ENCODE measurements at regions not wholly inside any gene's neighbourhood (a gene's known extent, or its start where the extent isn't known, plus 50 kb on each side); places are given as distances from the start of the nearest gene placed in this dataset.

DNA sequence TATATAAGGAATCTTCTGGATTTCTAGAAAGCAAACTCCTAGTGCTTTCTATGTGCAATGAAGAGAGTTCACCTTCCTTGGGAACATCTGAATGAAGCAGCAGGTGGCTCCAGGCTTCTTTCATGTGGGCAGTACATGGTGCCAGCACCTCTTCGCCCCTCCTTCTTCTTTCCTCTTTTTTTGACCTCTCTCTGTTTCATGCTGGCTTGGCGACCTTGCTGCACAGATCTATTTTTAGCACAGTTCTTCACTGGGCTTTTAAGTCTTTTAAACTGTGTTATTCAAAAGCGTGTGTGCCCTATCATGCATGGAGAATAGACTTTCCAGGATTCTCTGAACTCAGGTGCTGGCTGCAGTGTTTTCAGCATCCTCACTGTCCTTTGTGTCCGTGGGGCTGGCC is 400.3 kb upstream of the PRKCQ start:
- DNase-seq (ENCODE audit: low spot score) = no peak

DNA sequence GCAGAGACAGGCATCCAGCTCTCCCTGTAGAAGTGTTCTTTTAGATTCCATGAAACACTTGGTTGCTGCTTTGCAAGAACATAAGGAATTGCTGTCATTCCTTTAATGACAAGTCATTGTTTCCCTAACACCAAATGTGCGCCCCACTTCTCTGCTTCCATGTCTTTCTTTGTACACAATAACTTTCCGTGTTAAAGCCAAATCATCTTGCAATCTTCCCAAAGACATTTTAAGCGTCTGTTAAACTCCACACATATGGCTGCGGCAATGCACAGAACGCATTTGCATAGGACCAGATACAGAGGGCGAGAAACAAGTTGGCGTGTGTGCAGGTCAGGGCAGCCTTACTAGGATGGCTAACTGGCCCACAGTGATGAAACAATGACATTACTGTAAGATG is 399.3 kb upstream of the PRKCQ start:
- no peak for DNase-seq (ENCODE audit: low spot score)

DNA sequence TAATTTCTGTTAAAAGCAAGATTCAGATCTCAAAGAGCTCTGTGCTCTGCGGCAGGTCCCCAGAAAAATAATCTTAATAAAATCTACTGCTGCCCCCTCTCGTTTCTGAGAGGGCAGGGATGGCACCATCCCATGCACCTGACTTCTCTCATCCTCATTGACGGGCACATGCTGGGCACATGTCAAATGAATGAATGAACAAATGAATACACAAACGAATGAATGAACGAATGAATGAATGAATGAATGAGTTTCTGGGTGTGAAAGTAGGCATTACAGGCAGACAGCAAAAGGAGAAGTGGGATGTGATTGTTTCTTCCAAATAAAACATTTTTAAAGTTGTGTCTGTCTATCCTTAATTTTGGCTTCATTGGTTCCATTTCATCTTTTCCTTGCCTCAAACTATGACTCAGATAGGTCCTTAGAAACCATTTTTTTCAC is 398.1 kb upstream of the PRKCQ start:
- no peak for DNase-seq (ENCODE audit: low spot score)

DNA sequence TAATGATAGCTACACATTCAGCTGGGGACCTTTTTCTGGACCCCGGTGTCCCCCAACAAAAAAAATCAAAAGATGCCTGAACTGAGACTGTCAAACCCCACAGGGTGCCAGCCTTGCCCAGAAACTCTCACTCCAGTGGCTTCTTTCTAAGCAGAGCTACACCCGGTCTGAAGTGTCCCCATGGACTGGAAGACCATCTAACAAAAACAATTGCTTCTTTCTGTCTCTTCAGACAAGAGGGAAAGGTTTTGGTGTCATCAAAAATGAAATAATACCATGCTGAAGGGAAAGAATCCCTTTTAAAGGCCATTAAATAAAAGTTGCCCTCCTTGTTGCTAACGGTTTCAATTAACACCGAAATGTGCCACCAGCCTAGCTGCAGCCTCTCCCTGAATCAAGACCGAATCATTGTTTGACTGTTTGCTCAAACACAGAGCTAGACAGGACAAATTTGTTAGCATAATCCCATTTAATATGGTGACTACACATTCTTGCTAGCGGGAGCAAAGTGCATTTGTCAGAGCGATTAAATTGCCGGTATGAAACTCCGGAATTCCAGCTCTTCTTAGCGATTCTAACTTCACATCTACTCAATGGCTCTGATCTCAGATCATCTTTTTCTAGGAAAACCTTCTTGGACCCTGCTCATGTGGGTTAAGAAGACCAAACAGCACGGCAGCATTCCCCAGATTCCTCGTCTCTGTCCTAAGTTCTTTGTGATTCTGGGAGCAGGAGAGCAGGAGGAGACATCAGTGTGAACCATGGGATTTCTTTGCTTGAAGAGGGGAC is 397.5 kb upstream of the PRKCQ start:
- no peak for DNase-seq (ENCODE audit: low spot score)

DNA sequence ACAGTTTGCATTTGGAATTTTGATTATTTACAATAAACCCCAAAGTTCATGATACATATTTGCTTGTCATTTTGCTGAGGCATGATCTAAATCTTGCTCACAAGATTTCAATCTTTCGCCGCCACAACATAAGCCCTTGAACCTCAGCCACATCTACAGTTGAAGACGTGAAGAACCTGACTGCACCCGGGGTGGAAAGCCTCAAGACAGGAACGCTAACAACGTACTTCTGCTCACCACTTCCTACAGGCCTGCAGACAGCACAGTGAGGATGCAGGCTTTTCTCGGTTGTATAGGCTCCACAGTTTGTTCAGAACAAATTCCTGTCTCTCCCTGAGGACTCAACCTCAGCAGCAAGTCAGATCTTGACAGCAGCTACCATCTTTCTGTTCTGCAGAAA is 393.8 kb upstream of the PRKCQ start:
- peak; percentile 10 for DNase-seq (ENCODE audit: low spot score)

DNA sequence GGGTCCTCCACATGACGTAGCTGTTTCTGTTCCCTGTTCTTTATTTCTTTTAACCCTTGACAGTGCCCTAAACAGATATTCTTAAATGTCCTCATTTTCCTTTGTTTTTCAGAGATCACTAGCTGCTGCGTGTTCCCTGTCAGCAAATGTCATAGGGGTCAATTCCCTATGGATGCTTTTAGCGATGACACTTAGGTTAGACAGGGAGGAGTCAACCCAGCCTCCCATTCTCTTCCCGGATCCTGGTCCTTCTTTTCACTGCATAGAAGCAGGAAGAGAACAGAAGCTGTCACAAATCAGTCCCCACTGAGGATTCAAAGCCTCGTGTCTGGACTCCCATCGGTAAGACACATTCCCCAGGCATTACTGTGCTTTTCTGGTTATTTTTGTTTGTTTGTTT is 392.1 kb upstream of the PRKCQ start:
- no peak for DNase-seq (ENCODE audit: low spot score)

DNA sequence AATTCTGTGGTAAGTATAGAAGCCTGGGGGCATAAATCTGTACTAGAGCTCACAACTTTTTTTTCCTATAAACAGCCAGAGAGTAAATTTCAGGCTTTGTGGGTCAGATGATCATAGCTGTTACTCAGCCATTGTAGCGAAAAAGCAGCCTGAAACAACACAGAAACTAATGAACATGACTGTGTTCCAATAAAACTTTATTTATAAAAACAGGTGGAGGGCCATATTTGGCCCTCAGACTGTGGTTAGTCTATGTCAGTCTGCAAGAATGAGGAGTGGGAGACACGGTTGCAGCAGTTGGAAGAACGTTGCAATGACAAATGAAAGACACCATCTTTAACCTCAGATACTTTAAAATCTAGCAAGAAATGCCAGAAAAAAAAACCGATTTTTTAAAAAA is 389.6 kb upstream of the PRKCQ start:
- no peak for DNase-seq (ENCODE audit: low spot score)

DNA sequence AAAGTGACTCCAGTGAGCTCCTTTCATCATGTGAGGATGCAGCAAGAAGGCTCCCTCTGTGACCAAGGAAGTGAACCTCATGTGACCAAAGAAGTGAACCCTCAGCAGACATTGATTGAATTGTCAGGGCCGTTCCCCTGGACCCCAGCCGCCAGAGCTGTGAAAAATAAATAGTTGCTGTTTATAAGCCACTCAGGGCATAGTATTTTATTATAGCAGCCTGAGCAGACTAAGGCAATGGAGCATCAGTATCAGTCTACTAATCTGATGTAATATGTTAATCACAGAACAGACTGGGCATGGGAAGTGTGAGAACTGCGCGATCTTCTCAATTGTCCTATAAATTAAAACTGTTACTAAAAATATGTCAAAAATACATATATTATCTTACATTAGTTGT is 384.5 kb upstream of the PRKCQ start:
- DNase-seq (ENCODE audit: low spot score) = no peak

DNA sequence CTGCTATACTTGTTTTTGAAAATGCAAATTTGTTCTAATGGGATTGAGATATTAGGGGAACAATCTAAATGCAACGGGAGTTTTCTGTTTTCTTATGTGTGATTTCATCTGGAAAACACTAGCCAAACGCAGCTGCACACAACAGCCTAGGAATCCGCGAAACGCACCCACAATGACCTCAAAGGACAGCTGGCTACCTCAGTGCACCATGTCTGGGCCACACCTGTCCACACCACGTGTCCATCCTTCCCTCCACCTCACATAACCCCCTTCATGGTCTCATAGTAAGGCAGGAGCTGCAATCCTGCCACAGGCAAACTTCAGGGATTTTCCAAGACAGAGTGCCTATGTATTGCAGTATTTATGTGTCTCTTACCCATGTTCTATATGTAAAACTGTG is 382.5 kb upstream of the PRKCQ start:
- no peak for DNase-seq (ENCODE audit: low spot score)

DNA sequence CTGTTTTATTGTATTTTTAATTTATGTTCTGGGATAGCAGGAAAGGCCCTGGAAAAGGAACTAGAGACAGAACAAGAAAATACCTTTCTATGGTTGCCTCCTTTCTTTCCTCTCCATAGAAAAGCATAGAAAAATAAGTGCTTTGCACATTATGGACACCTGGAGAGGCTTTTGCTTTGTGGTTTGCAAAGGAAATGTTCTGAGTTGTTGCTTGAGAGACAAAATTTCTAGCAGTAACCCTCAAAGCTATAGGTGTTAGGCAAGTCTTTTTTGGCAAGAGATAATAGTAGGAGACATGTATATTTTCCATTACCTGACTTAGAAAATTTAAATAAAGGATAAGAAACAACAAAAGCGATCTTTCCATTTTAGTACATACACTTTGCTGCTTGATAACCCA is 378.6 kb upstream of the PRKCQ start:
- no peak for DNase-seq (ENCODE audit: low spot score)

DNA sequence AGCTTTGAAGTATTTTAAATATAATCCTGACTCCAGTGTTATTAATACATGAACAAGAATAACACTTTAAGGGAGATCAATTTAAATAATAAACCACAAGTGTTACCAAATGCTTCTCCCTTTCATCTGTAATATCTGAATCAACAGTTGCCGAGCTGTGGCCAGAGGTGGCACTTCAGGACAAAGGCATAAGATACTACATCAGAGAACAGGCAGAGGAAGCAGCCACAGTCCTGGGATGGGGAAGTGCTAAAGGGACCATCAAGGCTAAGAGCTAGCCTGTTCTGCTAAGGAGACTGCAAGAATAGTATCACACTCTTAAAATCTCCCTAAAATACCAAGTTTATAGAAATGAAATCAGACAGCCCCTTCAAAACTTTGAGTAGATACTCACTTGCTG is 378.2 kb upstream of the PRKCQ start:
- DNase-seq (ENCODE audit: low spot score) = no peak

DNA sequence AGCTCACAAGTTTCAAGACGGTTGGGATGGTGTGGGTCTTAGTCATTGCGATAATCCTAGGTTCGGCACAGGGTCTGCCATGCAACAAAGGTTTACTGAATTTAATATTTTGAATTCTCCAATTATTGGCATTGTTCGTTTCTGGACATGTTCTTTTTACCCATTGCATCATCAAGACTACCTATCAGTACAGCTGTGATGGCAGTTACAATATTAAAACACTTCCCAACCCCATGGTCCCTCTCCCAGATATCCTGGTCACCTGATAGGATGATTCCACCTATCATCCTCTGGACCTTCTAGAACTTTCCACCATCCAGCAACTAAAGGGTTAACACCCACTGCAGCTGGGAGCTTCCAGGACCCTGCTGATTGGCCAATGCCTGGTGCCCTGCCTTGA is 377.8 kb upstream of the PRKCQ start:
- DNase-seq (ENCODE audit: low spot score) = no peak

DNA sequence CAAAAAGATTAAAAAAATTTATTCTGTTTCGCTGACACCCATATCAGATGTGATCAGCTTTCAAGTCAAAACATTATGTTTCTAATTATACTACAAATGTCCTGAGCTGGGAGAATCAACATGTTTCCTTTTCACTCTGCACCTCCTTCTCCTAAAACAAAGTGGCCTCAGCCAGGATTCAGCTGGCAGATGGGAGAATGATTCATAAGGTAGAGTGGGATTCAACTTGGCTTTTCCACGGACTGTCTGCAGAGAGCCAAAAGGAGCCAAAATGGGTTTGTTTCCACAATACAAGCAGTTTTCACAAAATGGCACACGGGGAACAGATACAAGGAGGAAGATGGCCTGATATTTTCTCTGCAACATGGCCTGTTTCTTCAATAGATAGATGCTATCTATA is 376.5 kb upstream of the PRKCQ start:
- DNase-seq (ENCODE audit: low spot score) = no peak

DNA sequence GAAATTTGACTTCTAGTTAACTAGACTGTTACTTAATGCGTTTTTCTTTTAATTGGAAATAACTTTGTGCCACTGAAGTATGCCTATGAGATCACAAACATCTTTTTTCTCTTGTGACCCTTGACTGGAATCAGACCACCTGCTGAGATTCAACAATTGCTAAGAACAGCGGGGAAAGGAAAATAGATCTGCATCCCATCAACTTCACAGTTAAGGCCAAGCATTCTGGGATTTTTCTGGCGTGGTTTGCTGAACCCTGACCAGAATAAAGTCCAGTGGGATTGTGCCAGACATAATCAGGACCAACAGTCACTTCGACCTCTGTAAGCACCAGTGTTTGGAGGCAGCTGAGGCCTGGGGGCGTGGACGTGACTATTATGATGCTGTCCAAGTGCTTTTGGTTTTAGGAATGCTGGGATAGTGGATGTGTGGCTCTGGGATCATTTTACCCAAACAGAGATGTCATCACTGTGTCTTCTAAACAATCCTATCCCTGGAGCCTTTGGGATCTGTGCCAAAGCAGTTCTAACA is 373.3 kb upstream of the PRKCQ start:
- no peak for DNase-seq (ENCODE audit: low spot score)

DNA sequence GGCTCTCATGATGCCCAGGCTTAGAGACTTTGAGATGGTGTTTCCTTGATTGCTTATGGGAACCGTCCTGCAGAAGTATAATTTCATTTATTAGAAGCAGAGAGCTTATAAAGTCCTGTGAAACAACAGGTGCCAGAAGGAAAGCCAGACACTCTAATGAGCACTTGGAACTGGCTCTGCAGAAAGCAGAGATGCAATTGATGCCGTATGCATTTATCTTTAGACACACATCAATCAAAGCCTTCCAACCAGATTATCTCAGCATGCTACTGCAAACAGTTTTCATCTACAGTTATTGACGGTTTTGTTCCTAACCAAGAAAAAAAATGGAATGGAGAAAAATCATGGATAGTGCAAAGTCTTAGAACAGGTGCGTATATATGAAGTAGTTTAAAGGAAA is 371.7 kb upstream of the PRKCQ start:
- DNase-seq (ENCODE audit: low spot score) = no peak

DNA sequence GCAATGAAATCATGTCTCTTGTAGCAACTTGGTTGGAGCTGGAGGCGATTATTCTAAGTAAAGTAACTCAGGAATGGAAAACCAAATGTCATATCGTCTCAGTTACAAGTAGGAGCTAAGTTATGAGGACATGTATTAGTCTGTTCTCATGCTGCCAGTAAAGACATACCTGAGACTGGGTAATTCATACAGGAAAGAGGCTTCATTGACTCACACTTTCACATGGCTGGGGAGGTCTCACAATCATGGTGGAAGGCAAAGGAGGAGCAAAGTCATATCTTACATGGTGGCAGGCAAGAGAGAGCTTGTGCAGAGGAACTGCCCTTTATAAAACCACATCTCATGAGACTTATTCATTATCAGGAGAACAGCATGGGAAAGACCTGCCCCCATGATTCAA is 370.1 kb upstream of the PRKCQ start:
- DNase-seq (ENCODE audit: low spot score) = no peak

DNA sequence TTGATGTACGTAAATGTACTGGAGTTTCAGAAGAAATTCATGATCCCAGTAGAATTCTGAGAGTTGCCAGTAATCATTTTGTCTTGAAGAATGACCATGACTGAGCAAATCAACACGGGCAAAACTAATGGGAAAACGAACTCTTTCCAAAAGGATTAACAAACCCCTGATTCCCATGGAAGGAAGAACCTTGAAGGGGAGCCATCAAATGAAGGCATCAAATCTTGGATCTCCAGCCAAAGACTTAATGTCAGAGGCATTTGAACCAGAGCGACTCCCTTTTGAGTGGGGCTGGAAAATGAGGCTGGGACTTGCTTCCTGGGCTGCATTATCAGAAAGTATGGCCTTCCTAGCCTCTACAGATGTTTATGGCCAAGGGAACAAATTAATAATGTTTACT is 364.4 kb upstream of the PRKCQ start:
- DNase-seq (ENCODE audit: low spot score) = no peak

DNA sequence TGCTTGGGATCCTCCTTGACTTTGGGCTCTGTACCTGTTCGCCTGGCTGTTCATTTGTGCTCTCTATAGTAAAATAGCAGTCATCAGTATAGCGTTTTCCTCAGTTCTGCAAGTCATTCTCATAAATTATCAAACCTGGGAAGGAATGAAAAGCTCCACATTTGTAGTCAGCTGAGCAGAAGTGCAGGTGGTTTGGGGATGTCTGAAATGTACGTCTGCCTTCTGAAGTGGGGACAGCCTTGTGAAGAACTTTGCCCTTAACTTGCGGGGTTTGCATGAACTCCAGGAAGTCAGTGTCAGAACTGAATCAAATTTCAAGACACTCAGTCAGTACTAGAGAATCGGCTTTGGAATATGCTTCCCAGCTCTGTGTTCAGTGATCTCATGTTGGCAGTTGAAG is 358.3 kb upstream of the PRKCQ start:
- DNase-seq (ENCODE audit: low spot score) = no peak

DNA sequence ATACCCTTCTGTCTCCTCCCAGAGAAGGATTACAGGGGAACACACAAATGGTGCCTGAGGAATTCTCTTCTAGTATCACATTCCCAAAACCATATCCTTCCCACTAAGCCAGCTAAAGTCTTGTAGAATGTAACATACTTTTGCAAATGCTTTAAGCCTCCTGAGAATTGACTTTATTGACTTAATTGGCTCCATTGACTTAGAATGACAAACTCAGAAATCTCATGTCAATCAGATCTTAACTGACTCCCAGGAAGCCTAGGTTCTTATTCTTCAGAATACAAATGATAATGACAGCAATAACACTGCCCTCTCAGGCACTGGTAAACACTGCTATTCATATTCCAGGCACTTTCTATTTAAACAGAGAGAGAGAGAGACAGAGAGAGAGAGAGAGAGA is 356.9 kb upstream of the PRKCQ start:
- DNase-seq (ENCODE audit: low spot score) = no peak

DNA sequence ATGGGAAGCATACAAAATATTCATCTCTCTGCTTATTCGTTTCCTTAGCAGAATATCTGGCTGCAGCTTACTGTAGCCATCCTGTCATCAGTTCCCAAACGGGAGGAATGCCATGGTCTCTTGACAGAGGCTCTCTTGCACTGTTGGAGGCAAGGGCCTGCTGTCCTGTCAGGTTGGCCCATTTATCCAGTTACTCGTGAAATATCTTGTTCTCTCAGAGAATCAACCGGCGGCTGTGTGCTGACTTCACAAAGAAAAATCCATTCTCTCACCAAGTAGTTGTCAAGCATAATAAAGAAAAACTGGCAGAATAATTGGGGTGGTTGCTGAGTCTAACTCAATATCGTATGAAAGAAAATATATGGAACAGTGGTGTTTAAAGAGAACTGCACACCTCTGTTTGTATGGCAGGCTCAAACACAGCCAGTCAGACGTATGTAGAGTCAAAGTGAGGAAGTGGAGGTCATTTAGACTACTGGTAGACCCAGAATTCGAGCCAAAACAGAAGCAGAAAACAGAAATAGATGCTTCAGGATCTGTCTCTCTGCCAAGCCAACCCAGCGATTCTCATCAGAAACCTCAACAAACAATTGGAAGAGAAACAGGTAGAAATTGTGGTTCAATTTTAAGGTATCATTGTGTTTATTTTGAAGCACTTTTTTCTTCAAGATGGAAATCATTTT is 349.2 kb upstream of the PRKCQ start:
- no peak for DNase-seq (ENCODE audit: low spot score)

DNA sequence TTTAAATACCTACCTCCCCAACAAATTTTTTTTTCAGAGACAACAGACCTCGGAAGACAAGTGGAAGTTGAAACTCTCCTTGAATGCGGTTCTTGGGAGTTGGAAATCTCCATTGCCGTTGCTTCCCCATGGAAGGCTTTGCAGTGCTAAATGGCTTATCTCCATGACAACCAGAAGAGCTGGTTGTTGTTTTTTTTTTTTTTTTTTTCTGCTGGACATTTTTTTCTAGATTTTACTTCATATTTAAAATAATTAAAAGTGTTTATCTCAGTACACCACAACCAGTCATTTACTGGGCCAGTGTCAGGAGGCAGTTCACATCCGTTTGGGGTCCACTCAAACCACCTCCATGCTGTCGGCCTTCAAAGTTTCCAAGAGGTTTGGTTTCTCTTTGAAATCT is 348.5 kb upstream of the PRKCQ start:
- no peak for DNase-seq (ENCODE audit: low spot score)

DNA sequence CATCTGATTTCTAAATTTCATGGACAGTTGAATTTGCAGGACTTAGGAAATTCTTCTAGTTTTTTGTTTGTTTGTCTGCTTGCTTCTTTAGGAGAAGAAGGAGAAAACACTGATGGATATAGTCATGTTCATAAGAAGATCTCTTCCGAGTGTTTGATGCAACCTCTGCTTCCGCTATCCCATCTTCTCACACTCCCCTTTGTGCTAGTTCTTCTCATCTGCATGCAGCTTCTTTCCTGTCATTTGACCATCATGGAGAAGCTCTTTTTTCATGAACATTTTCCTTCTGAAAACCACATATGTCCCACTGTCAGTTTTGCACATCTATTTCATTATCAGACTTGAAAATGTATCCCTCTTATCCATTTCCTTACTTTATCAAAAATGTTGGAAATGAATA is 346.9 kb upstream of the PRKCQ start:
- DNase-seq (ENCODE audit: low spot score) = no peak

DNA sequence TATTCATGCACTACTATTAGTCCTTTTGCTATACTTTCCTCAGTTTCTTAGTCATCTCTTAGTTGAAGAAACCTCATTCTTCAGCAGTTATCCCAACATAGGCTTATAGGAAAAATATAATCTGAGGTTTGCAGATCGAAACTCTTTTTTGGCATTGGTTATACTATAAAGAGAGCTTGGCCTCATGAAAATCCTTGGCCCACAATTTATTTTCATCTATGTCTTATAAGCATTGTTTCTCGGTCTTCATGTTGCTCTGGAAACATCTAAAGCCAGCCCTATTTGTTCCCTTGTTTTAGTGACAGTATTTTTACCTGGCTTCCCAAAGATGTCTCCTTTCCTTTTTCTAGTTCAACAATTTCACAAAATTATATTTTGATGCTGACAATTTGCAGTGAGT is 345.1 kb upstream of the PRKCQ start:
- DNase-seq (ENCODE audit: low spot score) = no peak

DNA sequence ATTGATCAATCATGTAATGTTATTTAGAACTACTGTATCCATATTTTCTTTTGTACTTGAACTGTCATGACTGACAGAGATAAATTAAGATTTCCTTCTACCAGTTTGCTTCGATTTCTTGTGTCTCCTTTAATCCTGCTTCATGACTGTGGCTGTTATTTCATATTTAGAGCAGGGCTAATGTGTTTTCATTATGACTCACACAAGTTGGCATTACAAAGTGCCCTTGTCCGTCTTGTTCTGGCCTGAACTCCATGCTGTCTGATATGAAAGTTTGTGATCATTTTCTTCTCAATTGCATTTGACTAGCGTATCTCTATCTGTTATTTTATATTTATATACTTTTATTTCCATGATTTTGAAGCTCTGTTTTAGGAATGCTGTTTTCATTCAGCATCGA is 344.1 kb upstream of the PRKCQ start:
- DNase-seq (ENCODE audit: low spot score) = no peak

Measured in CD4-positive, alpha-beta T cell treated with Interleukin-6 at 100 ng/mL for 8 hours (primary cell).